GM19397 (cell line): ENCODE measurements at regions not wholly inside any gene's neighbourhood (a gene's known extent, or its start where the extent isn't known, plus 50 kb on each side); places are given as distances from the start of the nearest gene placed in this dataset.

Experiments
- ATAC-seq: cut with Tn5 transposase; IDR thresholded peaks from one replicate; pipeline ENCODE4 v1.9.1; 2021; ENCODE audit warnings: mild to moderate bottlenecking, moderate library complexity; ENCODE audit not compliant: unreplicated experiment

GRCh38 chr2:60603533-60604190 lies 50.2 kb upstream of the BCL11A start:
- no peak for ATAC-seq

- ATAC-seq, result no peak
These were observed 51.1 kb upstream of the BCL11A start for GRCh38 chr2:60604486-60605064.

DNA sequence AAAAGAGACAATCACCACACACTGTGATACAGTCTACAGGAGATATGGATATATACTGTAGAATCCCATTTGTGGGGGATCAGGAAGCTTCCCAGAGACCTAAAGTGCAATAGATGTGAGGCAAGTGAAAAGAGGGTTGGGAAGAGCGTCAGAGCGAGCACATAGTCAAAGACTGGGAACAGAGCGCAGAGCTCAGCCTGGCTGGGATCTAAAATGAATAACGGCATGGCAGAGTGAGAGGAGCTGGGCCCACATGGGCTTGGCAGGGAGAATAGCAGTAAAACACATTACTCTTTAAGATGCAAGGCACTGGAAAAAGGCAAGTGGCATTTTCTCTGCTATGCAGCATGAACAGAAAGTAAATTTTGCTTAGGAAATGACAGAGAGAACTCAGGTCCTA lies 52.4 kb upstream of the BCL11A start:
- no peak for ATAC-seq

GRCh38 chr2:60608679-60609078 lies 55.2 kb upstream of the BCL11A start:
- ATAC-seq, result no peak

GRCh38 chr2:60612033-60612432 lies 58.6 kb upstream of the BCL11A start:
- ATAC-seq, result no peak

DNA sequence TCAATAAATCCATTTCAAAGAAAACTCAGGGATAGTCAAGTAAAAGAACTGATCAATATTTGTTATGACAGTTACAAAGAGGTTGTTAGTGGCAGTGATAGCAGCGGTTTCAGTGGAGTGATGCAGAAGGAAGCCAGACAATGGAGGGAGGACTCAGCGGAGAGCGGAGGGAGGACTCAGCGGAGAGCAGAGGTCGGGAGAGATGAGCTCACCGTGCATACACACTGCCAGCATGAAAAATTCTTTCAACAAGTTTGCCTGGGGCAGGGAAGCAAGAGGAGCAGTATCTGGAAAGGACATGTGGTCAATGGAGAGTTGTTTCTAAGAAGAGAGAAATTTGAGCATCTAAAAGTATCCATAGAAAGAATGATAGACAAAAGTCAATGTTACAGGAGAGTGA lies 60.9 kb upstream of the BCL11A start:
- ATAC-seq, result no peak

GRCh38 chr2:60621688-60622429 lies 68.4 kb upstream of the BCL11A start:
- no peak for ATAC-seq

DNA sequence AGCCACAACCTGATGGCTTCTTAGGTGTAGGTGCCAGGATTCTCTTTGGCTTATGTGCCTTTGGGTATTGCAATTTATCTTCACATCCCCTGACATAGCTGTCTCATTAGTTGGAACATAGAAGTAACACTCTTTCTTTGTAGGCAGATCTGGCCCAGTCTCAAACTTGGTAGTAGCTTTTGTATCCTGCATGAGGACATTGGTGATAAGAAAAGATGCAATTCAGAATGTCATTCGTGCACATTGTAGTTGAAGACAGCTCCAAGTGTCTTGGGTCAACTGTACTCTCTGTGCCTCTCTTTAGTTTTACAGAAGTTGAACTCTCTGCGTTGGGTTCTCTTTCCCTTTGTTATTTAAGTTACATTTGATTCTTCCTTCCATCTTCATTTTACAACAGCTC lies 69.6 kb upstream of the BCL11A start:
- ATAC-seq, result no peak

- ATAC-seq, result no peak
These were observed 74.0 kb upstream of the BCL11A start for GRCh38 chr2:60627412-60627811.

- no peak for ATAC-seq
These were observed 74.6 kb upstream of the BCL11A start for GRCh38 chr2:60628026-60628425.

GRCh38 chr2:60628615-60629304 lies 75.3 kb upstream of the BCL11A start:
- ATAC-seq, result no peak

- ATAC-seq, result no peak
These were observed 75.8 kb upstream of the BCL11A start for GRCh38 chr2:60629305-60629662.

- no peak for ATAC-seq
These were observed 76.4 kb upstream of the BCL11A start for GRCh38 chr2:60629801-60630385.

DNA sequence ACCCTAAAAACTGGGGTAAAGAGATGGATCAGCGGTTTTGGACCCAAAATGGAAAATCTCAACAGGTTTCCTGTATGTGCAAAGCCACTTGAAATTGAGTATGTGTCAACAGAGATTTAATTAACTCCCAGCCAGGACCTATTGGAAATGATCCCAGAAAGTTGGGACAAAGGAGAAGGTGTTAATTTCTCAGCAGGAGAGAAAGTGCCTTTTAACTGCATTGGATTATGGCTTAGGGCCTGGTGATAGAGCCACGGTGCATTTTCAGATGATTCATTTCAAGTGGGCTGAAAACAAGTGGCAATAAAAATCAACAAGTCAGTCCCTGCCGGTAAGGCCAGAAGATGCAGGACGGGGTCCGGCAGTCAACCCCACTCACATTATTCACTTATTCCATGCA lies 80.2 kb upstream of the BCL11A start:
- no peak for ATAC-seq

DNA sequence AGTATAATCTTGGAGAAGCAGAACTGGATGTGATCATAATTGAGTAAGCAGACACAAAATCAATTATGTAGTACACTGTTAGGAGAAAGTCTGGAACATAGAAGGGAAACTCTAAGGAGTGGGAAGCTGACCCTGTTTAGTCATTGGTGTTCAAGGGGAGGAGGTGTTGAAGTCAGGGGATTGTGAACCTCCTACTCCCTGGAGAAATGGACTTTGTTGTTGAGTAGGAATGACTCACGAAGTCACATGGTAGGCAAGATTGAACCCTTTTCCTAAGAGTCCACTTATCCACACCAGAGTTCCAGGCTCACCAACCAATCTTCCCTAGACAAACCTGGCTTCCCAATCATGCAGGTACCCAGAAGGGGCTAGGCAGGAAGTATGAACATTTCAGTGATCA lies 81.0 kb upstream of the BCL11A start:
- no peak for ATAC-seq

- no peak for ATAC-seq
These were observed 88.6 kb upstream of the BCL11A start for GRCh38 chr2:60641811-60642788.

DNA sequence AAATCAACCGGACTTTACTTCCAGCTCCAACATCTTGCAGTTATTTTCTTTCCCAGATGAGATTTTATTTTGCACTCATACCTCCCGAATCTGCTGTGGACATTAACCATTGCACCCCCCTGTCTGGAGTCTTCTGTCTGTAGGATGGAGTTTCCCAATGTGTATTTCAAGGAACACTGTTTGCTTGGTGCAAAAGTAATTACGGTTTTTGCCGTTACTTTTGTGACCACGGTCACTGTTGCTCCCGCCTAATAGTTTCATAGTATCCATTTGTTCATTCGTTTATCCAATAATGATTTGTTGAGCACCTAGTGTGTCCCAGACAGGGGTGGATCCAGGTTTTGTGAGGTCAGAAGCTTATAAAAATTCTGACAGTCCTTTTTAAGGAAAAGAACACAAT lies 90.3 kb upstream of the BCL11A start:
- ATAC-seq, result no peak

- ATAC-seq, result no peak
These were observed 91.5 kb upstream of the BCL11A start for GRCh38 chr2:60644951-60645350.

GRCh38 chr2:60648191-60648590 lies 94.7 kb upstream of the BCL11A start:
- ATAC-seq, result no peak

- ATAC-seq, result no peak
These were observed 96.3 kb upstream of the BCL11A start for GRCh38 chr2:60649721-60650120.
